ENCODE measurements at regions not wholly inside any gene's neighbourhood (a gene's known extent, or its start where the extent isn't known, plus 50 kb on each side); places are given as distances from the start of the nearest gene placed in this dataset.

DNA sequence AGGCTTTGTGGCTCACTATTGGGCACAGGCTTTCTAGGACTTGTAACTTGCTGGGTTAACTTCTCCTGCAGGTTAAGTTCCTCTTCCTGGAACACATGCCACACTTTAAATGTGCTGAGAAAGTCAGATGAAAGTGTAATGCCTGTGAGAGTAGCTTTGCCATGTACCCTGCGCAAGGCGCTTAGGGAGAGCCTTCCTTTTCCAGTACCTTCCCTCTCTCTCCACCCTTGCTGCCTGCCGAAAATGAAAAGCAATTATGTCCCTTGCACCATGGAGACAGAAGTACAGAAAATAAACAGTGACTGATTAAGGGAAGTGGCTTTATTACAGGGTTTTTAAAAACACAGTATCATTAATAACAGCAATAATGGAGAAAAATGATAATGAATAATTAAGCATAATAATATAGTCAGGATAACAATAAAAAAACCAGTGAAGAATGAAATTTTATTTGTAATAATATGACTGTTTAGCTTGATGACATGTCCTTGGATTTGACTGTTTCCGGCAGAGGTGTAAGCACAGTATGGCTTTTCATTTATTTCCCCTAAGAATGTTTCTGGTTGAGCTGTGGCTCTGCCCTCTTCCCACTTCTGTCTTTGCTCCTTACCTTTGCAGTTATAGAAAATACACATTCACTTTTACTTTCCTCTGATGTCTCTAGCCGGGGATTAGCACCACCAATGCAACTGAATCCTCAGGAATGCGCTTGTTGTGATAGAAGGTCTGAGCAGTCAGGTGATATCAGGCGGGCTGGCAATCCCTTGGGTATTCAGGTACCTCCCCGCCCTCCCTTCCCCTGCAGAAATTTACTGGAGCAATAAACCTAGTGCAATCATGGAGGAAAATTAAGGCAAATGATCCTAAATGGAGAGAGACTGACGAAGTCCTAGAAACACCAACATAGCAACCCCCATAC lies 472.3 kb upstream of the CITED2 start:
- TF ChIP-seq, protein P1, sequence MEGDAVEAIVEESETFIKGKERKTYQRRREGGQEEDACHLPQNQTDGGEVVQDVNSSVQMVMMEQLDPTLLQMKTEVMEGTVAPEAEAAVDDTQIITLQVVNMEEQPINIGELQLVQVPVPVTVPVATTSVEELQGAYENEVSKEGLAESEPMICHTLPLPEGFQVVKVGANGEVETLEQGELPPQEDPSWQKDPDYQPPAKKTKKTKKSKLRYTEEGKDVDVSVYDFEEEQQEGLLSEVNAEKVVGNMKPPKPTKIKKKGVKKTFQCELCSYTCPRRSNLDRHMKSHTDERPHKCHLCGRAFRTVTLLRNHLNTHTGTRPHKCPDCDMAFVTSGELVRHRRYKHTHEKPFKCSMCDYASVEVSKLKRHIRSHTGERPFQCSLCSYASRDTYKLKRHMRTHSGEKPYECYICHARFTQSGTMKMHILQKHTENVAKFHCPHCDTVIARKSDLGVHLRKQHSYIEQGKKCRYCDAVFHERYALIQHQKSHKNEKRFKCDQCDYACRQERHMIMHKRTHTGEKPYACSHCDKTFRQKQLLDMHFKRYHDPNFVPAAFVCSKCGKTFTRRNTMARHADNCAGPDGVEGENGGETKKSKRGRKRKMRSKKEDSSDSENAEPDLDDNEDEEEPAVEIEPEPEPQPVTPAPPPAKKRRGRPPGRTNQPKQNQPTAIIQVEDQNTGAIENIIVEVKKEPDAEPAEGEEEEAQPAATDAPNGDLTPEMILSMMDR (IDR thresholded peaks at IDR 0.05; ENCODE audit: poor library complexity), result no peak
- TF ChIP-seq EZH2 (IDR thresholded peaks at IDR 0.05; ENCODE audit: borderline replicate concordance), result no peak

All from hepatocyte (in vitro differentiated cells).